ENCODE measurements at regions not wholly inside any gene's neighbourhood (a gene's known extent, or its start where the extent isn't known, plus 50 kb on each side); places are given as distances from the start of the nearest gene placed in this dataset.
"Not testable (repeated sequence)": the region's sequence is repeated elsewhere in the genome, so short reads cannot be mapped to it uniquely, and the experiment has no call there.

- no peak overlapping the region for H3K4me3 ChIP-seq (ENCODE audit: control insufficient read depth, low read depth, low read length)
- no peak for TF ChIP-seq CTCF (IDR thresholded peaks at IDR 0.05; ENCODE audit: control insufficient read depth, insufficient read depth, low read depth, low read length, missing control alignments)
- no peak for DNase-seq (ENCODE audit: low read depth)
Measured at GRCh38 chr1:172724765-172725613, 66.1 kb downstream of the FASLG start.

- no peak overlapping the region for H3K4me3 ChIP-seq (ENCODE audit: control insufficient read depth, low read depth, low read length)
- DNase-seq (ENCODE audit: low read depth) = no peak
- no peak for TF ChIP-seq CTCF (IDR thresholded peaks at IDR 0.05; ENCODE audit: control insufficient read depth, insufficient read depth, low read depth, low read length, missing control alignments)
Measured at GRCh38 chr1:172726740-172727139, 67.8 kb downstream of the FASLG start.

- no peak for TF ChIP-seq CTCF (IDR thresholded peaks at IDR 0.05; ENCODE audit: control insufficient read depth, insufficient read depth, low read depth, low read length, missing control alignments)
Measured at GRCh38 chr1:172727275-172727857, 68.5 kb downstream of the FASLG start.

GRCh38 chr1:172727956-172728603 is 69.2 kb downstream of the FASLG start:
- no peak for DNase-seq (ENCODE audit: low read depth)
- peak; percentile 55 for TF ChIP-seq CTCF (IDR thresholded peaks at IDR 0.05; ENCODE audit: control insufficient read depth, insufficient read depth, low read depth, low read length, missing control alignments)
- H3K4me3 ChIP-seq (ENCODE audit: control insufficient read depth, low read depth, low read length) = no peak overlapping the region

More at GRCh38 chr1:172727275-172727857, 68.5 kb downstream of the FASLG start:
- no peak for DNase-seq (ENCODE audit: low read depth)
- no peak overlapping the region for H3K4me3 ChIP-seq (ENCODE audit: control insufficient read depth, low read depth, low read length)

- not testable (repeated sequence) for H3K4me3 ChIP-seq (ENCODE audit: control insufficient read depth, low read depth, low read length); DNase-seq (ENCODE audit: low read depth)
Measured at GRCh38 chr1:172728705-172729104, 69.8 kb downstream of the FASLG start.

- DNase-seq (ENCODE audit: low read depth) = no peak
- TF ChIP-seq CTCF (IDR thresholded peaks at IDR 0.05; ENCODE audit: control insufficient read depth, insufficient read depth, low read depth, low read length, missing control alignments) = no peak
- H3K4me3 ChIP-seq (ENCODE audit: control insufficient read depth, low read depth, low read length) = no peak overlapping the region
Measured at GRCh38 chr1:172732427-172732826, 73.5 kb downstream of the FASLG start.

GRCh38 chr1:172733815-172734214 is 74.9 kb downstream of the FASLG start:
- no peak for DNase-seq (ENCODE audit: low read depth)
- H3K4me3 ChIP-seq (ENCODE audit: control insufficient read depth, low read depth, low read length) = no peak overlapping the region
- TF ChIP-seq CTCF (IDR thresholded peaks at IDR 0.05; ENCODE audit: control insufficient read depth, insufficient read depth, low read depth, low read length, missing control alignments) = no peak
